ENCODE measurements at regions not wholly inside any gene's neighbourhood (a gene's known extent, or its start where the extent isn't known, plus 50 kb on each side); places are given as distances from the start of the nearest gene placed in this dataset.

DNA sequence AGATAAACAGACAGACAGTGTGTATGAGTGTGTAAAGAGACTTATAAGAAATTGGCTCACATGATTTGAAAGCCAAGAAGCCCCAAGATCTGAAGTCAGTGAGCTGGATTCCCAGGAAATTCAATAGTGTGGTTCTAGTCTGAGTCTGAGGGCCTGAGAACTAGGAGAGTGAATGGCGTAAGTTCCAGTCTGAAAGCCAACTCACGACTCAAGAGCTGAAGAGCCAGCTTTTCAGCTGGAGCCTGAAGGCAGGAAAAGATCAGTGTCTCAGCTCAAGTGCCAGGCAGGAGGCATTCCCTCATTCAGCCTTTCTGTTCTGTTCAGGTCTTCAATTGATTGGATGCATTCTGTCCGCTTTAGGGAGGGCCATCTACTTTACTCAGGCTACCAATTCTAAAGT lies 257.2 kb downstream of the PLPP3 start:
- DNase-seq (ENCODE audit: low spot score in 2 of 2) (no peak), FAIRE-seq (no peak)

DNA sequence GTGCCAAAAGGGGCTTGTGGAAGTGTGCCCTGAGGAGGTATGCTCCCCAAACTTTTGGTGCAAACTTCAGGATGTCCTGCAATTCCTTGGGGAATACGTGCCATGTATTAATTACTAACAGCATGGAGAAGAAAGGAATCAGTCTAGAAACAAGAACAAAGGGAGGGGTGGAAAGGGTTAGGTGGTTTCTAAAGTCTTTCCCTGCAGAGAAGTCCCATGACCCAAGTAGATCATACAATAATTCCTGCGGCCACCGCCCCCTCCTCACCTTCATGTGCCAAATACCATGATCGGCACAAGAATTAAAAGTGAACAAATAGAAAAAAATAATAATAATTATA lies 258.2 kb downstream of the PLPP3 start:
- no peak for DNase-seq (ENCODE audit: low spot score in 2 of 2)
- FAIRE-seq: no peak

DNA sequence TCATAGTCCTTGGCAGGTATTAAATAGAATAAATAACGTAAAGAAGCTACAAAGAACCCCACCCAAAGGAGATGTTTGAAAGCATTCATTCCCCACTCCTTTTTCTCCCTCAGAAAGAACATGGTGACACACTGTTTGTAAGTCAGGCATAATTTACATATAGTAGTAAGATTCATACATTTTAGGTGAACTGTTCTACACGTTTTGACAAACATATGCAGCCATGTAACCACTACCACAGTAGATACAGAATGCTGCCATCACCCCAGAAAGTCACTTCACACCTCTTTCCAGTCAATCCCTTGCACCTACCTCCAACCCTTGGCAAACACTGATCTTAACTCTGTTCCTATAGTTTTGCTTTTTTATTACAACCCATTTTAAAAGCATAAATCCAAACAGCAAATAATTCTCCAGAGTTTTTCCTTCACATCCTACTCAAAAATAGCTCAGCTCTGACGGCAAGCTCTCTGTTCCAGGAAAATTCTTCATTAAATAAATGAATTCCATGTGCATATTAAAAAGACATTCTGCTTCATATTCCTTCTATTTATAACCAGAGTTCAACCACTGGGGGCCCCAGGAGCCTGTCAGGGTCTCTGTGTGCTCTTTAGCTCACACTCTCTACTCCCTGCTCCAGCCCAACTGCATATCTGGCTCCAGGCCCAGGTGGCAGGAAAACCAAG lies 258.8 kb downstream of the PLPP3 start:
- no peak for FAIRE-seq

DNA sequence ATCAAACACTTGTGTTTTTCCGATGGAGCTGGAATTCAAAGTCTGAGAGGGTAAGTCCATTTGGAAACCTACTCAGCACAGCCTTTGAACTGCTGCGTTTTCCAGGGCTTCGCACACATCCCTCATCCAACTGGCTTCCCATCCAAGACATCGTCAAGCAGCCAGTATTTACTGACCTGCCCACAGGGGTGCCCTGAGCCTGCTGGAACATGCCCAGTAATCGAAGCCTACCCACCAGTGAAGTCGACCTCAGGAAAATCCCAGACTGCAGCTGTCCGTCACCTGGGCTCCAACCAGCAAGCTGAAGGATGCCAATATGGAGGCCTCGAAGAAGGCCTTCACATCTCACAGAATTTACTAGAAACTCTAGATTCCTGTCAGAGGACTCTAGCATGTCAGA lies 261.6 kb downstream of the PLPP3 start:
- no peak for DNase-seq (ENCODE audit: low spot score in 2 of 2)
- FAIRE-seq: no peak

More for the DNA sequence above, 258.8 kb downstream of the PLPP3 start:
- no peak for DNase-seq (ENCODE audit: low spot score in 2 of 2)

DNA sequence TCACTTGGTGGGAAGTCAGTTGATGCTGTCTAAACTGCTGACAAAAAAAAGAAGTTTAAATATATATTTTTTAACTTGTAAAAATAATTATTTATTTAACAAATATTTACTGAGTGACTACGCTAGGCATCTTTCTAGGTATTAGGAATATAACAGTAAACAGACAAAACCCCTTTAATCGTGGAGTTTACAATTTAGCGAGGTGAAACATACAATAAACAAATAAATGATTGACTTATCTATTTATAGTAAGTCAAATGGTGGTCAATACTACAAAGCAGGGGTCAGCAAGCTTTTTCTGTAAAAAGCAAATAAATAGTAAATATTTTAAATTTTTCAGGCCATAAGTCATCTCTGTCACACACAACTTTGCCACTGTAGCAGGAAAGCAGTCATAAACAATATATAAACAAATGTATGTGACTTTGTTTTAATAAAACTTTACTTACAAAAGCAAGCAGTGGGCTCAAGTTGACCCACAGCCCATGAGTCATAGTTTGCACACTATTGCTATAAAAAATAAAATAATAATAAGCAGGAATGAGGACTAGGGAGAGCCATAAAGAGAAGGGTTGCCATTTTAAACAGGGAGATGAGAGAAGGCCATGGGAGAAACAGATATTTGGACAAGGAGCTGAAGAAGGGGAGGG lies 263.9 kb downstream of the PLPP3 start:
- FAIRE-seq (no peak), DNase-seq (ENCODE audit: low spot score in 2 of 2) (no peak)

DNA sequence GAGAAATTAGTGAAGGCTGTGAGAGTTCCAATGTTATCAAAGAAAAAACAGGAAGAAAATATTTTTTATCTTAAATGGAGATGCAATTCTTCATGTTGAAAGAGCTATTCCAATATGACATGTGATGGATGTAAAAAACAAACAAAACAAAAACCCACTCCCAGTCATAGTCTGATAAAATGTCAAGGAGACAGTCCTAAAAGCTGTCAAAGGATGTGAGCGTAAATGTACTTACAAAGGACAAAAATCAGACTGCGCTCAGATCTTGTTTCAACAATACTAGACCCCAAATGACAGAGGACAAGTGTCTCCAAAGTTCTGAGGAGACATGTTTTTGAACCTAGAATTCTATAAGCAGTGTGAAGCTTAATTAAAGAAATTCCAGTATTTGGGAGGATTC lies 265.8 kb downstream of the PLPP3 start:
- FAIRE-seq (no peak), DNase-seq (ENCODE audit: low spot score in 2 of 2) (no peak)

DNA sequence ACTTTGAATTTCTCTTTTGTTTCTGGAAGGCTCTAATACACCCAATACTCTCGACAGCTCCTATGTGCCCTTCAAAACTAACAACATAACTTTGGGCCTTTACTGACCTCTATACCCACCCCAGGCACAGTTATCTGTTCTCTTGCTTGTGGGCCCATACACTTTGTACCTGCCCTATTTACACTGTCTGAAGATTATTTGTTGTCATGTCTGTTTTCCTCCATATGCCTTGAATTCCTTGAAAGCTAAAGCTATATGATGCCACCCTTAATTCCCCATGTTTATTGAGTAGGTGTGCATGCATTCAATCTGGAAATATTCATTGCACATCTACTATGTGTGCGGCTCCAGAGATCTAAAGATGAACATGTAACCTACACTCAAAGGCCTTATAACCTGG lies 267.6 kb downstream of the PLPP3 start:
- DNase-seq (ENCODE audit: low spot score in 2 of 2) (no peak), FAIRE-seq (no peak)

DNA sequence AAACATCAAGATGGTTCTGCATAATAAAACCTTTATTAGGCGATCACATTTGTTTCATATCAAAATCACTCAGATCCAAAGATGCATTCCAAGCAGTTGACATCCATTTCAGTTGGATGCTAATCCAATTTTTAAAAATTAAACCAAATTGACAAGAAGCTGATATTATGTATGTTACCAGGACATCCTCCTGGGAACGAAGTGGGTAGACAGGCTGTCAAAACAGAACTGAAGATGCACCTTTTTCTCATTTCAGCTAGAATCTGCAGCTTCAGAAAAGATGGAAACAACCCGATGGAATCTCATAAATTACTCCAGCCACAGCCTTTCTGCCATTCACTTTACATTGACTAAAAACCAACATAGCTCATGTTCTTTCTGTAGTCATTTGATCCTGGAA lies 268.4 kb downstream of the PLPP3 start:
- DNase-seq (ENCODE audit: low spot score in 2 of 2) (no peak), FAIRE-seq (no peak)

DNA sequence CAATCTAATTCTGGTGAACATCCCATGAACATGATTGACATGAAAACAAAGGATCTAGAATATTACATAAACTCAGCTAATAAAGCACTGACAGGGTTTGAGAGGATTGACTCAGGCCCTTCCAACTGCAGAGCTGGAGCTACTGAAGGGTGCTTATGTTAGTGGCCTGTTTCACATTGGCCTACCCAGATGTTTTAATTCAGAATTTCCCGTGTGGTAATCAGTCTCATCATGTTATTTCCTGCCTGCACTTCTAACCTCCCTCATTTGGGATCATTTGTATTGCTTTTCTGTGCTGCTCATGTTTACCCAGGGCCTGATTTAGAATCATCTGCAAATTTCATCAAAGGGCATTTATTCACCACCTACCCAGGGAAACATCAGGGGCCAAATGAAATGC lies 270.3 kb downstream of the PLPP3 start:
- DNase-seq (ENCODE audit: low spot score in 2 of 2) (no peak), FAIRE-seq (no peak)

DNA sequence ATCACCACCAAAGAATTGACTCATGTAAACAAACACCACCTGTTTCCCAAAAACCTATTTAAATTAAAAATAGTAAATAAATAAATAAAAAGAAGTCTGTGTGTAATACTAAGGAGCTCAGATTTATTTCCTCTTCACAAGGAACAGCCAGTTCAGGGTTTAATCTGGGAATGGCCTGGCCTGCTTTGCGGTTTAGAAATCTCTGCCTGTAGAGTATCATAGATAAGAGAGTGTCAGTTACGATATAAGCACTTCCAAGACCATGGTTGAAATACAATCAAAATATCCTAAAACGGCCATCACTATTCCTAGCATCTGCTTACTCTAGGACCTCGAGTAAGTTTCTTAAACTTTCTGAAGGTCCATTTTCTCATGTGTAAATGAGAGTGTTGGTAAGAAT lies 274.4 kb downstream of the PLPP3 start:
- DNase-seq (ENCODE audit: low spot score in 2 of 2): no peak
- no peak for FAIRE-seq

DNA sequence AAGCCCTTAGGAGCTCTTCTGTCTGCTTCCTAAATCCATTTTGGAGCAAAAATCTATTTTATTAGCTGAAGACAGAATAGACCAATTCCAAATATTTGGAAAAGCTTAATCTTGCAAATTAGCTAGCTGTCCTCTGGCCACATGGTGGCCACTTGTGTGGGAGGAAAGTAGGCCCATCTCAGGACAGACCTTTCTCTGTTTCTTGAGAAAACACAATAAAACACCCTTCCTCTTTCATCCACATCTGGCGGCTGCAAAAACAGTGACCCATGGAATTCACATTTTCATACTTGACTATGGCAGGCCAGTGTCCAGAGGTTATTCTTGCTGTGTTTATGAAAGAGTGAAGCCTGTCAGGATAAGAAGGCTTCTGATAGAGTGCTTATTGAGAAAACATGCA lies 275.6 kb downstream of the PLPP3 start:
- no peak for DNase-seq (ENCODE audit: low spot score in 2 of 2)
- no peak for FAIRE-seq

DNA sequence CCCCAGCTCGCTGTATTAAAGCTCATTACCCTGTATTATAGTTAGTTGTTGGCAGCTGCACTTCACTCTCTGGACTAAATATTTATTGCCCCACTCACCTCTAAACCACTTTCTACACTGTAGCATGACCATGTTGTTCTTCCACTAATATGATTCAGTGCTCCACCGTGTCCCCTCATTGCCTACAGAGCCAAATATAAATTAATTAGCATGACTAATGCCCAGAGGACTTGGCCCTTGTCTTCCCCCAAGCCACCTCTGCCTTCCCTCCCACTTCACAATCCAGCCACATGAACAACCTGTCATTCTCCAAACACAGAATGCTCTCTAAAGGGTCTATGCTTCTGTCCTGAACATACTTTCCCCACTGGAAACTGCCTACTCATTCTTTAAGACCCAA lies 276.5 kb downstream of the PLPP3 start:
- DNase-seq (ENCODE audit: low spot score in 2 of 2) (no peak), FAIRE-seq (no peak)

DNA sequence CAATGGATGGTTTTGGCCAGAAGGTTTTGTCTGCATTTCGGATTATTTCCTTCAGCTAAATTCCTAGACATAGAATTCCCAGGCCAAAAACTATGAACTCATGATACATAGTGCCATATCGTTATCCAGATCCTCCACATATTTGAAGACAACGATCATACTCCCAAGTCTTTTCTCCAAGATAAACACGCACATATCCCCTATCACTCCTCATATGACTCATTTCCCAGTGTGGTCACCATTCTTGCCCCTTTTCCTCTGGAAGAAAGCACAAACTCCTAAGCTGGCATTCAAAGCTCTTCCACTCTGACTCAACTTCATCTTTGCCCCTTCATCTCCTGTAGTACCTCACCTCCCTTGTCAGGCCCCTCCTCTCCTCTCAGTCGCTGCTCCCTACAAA lies 277.6 kb downstream of the PLPP3 start:
- no peak for DNase-seq (ENCODE audit: low spot score in 2 of 2)
- no peak for FAIRE-seq

DNA sequence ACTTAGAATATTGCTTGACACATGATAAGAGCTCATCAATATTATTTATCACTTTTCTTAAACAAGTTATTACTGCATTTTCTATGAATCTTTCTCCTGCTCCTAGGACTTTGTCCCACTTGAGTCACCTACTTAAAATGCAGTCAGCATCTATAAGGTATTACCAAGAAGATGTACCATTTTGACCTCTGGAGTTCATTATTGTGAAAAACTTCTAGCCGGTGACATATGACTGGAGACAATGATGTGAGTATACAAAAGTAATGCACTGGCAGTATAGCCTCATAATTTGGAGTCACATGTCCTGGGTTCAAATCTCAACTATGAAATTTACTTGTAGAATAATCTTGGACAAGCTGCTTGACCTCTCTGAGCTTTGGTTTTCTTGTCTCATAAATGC lies 278.5 kb downstream of the PLPP3 start:
- no peak for FAIRE-seq

DNA sequence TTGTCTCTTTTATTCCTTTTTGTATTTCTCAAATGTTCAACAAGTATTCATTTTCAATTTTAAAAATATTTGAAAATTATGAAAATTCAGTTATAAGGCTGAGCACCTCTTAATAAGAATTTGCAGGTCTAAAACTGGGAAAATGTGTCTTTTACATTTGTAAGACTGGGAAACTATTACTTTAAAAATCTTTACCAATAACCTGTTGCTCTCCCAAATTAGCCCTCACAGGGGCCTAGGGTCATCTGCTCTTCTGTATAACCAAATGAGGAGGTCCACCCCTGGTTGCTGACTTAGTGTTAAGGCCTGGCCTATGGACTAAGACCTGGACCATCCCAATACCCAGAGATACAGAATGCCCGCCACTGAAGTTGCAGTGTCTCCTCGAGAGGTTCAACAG lies 280.5 kb downstream of the PLPP3 start:
- no peak for FAIRE-seq

More for the DNA sequence above, 278.5 kb downstream of the PLPP3 start:
- no peak for DNase-seq (ENCODE audit: low spot score in 2 of 2)

DNA sequence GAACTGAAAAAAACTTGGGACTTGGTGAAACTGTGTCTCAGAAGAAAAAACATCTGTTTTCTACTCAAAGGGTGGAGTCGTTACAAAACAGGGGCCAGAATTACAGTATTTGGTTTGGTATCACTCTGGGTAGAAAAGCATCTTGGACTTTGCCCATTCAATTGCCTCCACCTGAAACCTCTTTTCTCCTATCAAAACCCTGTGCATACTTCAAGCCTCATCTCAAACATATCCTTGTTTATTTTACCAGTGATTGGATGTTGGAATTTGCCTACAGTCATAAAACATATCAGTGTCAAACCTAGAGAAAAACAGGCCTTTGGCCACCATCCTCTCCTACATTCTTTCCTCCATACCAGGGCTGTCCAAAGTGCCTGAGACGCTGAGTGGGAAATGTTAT lies 281.5 kb downstream of the PLPP3 start:
- FAIRE-seq: no peak
- DNase-seq (ENCODE audit: low spot score in 2 of 2): no peak

More for the DNA sequence above, 280.5 kb downstream of the PLPP3 start:
- no peak for DNase-seq (ENCODE audit: low spot score in 2 of 2)

DNA sequence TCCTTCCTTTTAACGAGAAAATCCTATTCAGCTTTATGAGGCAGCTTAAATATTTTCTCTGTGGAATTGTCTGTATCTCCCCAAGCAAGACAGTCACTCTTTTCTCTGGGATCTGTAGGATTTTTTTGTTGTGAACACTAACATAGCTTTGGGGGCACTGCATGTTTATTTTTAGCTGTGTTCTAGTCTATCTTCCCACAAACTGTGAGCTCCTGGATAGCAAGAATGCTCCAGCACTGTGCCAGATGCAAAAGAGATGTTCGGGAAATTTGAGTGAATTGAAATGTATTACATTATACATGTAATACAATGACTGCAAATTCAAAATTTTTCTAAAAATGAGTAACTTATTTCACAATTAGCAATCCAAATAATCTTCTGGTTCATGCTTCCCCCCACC lies 282.2 kb downstream of the PLPP3 start:
- no peak for FAIRE-seq
- no peak for DNase-seq (ENCODE audit: low spot score in 2 of 2)

DNA sequence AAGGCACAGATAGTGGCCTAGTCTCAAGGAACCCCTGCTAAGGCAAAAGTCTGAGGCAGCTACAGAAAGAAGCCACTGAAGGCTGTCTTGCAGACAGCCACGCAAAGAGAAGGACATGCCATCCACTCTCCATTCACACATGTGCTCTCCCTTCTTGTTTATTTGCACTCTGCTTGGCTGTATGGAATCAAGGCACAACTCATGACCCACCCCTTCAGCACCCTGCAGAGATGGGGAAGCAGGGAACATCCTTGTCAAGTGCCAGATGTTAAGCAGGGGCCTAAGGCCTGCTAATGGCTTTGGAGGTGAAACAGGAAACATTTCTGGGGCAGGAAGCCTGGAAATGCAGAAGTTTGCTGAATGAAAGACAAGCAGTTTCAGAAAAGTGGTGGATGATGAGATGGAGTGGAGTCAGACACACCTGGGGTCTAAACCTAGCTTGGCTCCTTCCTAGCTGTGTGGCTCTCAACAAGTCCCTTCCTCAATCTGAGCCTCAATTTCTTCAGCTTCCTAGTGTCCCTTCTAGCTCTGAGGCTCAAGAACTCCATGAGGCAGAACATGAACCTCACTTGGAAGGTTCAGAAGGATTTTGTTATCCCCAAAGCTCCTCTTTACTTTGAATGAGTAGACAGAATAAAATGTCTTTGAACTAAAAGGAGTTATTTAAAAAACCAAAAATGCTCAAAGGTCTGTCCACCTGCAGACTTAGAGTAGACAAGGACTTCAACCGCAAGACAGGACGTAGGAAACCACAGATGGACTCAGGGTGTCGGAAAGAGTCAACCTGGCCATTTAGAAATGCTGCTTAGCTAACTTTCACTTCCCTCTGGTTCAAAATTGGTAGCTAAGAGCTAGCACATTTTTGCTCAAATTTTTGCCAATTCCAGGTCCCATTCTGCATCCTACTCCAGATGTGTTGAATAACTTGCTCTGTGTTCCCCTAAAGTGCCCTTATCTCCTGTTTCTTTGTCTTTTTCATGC lies 283.1 kb downstream of the PLPP3 start:
- FAIRE-seq (no peak), DNase-seq (ENCODE audit: low spot score in 2 of 2) (no peak)

DNA sequence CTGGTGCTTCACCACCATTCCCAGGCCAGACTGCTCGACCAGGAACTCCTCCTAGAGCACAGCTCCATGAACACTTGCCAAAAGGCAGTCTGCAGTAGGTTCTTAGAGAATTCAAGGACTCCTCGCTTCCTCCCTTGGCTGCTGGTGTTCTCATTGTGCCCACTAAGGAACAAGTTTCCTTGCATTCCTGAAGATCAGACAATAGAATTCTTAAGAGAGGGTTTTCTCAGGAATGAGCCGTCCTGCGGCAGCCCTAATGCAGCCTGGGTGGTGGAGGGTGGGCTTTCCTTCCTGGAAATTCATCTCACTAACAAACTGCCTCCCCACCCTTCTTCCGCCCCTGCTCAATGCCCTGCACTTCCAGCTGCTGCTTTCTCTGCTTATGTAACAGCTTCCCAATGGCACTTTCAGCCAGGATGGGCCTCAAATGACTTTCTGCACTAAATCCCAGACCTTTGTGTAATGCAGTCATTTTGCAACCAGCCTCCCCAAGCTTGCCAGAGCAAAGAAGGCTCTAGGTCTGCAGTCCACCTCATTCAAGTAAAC lies 287.9 kb downstream of the PLPP3 start:
- no peak for FAIRE-seq
- DNase-seq (ENCODE audit: low spot score in 2 of 2): no peak

DNA sequence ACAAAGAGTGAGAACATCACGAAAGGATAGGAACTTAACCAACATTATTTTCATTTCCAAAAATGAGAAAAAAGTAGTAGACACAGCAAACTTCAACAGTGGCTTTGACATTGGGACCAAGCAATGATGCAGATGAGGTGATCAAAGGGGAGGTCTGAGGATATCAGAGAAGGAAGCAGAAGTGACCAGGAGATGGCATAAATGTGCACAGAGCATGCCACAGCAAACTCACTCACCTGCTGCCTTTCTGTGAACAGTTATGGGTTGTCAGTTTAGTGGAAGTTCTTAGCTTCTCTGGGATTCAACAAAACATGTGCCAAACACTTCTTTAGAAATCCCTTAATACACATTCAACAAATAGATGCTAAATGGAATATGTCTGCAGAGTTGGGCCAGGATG lies 290.1 kb downstream of the PLPP3 start:
- DNase-seq (ENCODE audit: low spot score in 2 of 2) (no peak), FAIRE-seq (no peak)

DNA sequence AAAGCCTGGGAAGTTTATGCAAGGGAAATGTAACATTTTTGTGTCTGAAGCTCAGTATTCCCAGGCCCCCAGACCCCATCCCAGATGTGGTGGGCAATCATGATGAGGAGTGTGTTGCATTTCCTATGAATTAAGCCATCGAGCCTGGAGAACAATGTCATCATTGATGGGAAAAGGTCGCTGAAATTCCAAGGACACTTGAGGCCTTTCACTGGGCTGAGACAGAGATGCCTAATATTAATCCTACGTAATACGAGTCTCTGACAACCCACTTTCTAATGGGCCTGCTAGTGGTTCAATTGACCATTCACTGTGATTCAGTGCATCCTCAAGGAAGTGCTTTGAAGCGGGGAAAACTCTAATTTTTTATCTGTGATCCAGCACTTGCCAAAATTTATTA lies 291.6 kb downstream of the PLPP3 start:
- FAIRE-seq (no peak), DNase-seq (ENCODE audit: low spot score in 2 of 2) (no peak)
